NCI-H2081 treated with DMSO at 0.1 percent for 48 hours (cell line): ENCODE measurements at regions not wholly inside any gene's neighbourhood (a gene's known extent, or its start where the extent isn't known, plus 50 kb on each side); places are given as distances from the start of the nearest gene placed in this dataset.
A peak's percentile ranks its signal among the peaks of the same experiment; 100 is the strongest.

Experiments
- DNase-seq: peaks from one replicate; lab custom pipeline; 2025; lab: John Stamatoyannopoulos, UW

DNA sequence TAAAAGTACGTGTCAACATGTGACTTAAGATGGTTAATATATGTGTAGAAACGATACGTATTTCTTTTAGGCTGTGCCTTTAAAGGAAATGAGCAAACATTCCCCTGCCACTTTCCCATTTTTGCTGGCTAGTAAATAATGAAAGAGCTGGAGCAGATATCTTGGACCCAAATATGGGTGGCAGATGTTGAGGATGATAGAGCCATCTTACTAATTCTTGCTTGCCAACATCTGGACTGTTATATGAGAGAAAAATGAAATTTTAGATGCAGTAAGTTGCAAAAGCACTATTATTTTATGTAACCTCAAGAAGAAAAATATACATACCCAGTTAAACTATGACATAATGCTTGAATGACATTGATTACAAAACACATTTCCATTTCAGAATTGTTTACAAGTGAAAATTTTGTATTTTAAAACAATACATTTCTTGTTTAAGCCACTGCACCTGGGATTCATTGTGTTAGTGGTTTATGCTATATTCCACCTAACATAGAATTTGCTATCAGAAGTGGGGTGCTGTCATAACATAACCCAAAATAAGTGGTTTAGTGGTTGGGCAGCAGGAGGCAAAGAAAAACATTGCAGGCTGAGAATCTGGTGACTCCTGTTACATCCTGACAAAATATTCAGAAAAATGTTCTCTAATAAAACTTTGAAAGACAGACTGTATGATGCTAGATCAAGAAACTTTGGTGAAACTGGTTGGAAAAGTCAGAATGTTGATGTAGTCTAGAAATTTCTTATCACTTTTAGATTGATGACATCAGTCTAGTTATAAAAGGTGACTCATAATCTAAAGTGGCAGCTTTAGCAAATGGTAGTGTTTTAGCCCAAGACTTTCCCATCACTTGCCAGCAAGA is 305.0 kb downstream of the PTEN start:
- no peak for DNase-seq

DNA sequence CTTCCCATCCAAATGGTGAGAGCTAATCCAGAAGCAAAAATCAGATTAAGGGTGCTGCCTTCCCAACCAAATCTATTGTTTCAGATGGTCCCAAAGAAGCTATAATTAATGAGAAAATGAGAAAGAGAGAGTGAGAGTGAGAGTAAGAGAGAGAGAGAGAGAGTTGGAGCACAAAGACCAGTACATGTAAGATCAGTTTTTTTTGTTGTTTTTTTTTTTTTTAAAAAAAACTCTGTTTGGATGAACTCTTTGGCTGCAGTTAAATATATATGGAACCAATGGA is 305.6 kb downstream of the PTEN start:
- no peak for DNase-seq

DNA sequence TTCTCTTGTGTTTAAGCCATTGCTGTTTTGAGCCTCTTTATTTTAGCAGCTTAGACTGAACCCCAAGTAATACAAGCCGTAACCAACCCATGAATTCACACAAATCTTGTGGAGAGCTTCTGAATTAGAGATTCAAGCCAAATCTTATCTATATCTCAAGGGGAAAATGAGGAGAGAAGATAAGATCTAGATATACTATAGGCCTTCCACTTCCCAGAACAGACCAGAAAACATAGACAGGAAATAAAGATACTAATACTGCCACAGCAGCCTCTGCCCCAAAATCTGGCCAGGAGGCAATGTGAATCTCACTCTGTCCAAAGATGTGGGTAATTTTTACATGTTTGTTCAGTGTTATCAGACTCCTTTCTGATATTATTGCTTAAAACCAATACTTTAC is 307.2 kb downstream of the PTEN start:
- no peak for DNase-seq

DNA sequence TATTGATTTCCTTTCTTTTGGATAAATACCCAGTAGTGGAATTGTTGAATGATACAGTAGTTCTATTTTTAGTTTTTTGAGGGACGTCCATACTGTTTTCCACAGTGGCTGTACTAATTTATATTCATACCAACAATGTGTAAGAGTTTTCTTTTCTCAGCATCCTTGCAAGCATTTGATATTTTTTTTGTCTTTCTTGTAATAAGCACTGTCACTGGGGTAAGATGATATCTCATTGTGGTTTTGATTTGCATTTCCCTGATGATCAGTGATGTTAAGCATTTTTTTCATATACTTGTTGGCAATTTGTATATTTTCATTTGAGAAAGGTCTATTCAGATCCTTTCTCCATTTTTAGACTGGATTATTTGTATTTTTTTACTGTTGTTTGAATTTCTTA is 308.7 kb downstream of the PTEN start:
- DNase-seq, result no peak

DNA sequence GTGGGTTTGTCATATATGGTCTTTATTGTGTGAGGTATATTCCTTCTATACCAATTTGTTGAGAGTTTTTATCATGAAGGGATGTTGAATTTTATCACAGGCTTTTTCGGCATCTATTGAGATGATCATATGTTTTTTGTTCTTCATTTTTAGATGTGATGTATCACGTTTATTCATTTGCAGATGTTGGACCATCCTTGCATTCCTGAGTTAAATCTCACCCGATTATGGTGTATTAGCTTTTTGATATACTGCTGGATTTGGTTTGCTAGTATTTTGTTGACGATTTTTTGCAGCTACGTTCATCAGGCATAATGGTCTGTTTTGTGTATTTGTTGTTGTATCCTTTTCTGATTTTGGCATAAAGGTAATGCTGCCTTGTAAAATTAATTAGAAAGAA is 311.0 kb downstream of the PTEN start:
- DNase-seq, result no peak

DNA sequence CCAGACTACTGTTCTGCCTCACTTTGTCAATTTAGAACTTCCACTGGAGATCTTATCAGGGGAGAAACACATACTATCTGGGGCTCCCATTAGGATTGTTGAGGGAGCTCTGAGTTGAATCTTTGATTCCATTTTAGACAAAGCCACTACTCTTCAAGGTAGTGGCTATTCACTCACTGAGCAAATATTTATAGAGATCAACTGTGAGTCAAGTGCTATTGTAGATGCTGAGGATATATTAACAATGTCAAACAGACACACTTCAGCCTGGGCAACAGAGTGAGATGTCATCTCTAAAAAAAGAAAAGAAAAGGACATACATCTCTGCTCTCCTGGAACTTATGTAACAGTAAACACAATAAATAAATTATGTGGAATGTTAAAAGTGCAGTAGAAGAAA is 315.3 kb downstream of the PTEN start:
- DNase-seq, result no peak

DNA sequence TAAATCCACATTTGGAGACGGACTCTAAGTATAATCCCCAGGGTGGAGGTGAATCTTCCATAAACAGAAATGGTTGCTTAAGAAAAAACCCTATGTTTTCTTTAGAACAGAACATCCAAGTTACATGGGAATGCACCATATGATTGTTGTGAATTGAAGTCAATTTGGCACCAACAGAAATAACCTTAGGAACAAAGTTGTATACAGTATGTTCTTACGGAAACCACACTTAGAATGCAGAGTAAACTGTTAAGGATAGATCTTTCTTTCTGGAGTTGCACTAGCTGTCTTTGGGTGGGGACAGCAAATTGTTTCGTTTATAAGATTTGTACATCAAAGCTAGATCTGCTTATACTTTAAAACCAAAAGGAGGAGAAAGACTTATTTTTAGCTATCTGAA is 316.4 kb downstream of the PTEN start:
- DNase-seq, result no peak

DNA sequence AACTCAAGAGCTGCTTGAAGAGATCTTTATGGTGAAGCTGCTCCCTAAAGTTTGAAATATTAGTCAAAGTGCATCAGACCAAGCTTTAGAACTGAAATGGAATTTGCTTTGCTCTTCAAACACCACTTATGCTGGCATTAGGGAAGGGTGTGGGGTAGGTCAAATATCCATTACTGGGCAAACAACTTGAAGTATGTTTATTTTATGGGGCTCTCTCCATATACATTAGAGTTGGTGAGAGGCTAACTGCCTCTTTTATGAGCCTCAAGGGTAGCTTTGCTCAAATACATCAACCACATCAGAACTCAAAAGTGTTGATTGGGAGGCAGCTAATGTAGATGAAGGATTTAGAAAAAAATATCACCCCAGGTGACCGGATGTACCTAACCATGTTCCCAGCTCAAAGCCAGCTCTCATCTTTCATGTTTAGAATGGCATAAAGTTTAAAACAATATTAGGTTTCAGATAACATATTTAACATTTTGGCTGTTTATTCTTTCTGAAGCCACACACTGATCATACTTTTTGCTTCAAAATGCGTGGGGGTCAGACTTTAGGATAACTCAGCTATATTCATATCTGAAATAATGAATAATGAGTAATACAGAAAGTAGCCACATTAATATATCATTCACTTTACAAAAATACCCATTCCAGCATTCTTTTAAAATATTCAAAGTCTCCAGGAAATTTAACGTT is 318.6 kb downstream of the PTEN start:
- DNase-seq, result no peak

DNA sequence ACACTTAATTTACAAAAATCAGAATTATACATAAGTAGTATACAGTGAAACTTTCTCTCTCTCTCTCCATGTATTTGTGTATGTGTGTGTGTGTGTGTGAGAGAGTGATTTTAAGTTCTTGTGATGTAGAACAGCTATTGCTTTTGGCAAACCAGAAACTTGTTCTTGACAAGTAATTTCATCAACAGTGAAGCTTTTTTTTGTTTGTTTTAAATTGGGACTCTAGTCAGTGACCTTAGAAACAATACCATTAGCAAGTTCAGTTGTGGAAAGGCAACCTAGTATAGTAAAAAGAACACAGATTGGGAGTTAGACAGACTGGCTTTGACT is 319.1 kb downstream of the PTEN start:
- no peak for DNase-seq

DNA sequence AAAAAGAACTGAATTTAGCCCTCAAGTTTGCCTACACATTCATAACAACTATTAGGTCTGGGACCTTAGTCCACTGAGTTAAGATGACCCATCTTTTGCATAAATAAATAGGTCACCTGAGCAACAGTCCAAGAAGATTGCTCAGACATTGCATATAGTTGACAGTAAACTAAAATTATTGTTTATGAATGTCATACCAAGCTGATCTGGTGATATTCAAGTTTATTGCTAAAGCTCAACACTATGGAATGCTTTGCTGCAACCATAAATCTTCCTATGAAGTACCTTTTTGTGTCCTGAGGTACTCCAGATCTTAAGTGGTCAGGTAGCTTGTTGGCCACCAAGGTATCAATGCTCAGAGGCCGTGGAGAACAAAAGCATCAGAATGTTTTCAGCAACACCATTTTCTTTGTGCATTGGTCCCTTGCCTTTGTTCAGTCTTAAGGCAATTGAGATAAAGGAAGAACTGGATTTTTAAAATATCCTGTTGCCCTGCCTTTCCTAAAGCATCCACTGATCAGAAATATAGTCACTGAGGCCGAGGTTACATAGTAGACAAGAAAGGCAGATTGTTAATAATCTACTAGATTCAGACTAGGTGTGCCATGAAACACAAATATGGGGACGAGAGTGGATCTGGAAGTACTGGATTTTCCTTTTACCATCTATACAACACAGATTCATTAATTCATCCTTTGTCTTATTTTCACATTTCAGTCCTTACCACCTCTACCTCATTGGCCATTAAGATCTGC is 321.3 kb downstream of the PTEN start:
- DNase-seq, result no peak

DNA sequence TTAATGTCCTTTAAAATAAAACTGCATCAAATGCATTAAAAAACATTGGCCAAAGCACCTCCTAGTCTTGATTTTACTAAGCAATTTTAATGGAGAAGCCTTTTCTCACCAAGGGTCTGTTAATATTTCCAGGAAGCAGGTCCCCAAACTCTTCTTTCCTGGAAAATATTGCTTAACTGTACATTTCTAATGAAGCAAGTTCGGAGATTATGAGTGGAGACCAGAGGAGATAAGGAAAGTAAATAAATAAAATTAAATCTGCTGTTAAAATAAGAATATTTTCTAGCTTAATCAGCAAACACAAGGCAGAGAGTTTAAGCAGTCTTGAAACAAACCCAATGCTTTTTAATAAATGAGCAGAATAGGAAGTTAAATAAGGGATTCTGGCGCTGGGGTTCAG is 322.4 kb downstream of the PTEN start:
- DNase-seq, result no peak

DNA sequence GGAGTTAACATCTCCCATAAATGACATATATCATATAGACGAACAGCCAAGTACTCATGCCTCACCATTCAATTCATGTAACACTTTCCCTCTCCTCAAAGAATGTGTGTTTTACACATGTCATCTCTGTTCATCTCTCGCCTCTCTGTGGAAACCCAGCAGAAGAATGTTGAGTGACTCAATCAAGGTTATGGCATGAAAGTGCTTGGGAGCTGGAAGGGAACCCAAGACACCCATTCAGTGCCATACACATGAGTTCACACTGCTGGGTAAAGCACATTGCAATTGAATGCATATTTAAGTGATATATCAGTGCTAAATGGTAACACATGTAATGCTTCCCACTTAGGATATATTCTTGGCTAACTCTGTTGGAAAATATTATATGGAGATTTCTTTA is 322.9 kb downstream of the PTEN start:
- DNase-seq, result no peak

DNA sequence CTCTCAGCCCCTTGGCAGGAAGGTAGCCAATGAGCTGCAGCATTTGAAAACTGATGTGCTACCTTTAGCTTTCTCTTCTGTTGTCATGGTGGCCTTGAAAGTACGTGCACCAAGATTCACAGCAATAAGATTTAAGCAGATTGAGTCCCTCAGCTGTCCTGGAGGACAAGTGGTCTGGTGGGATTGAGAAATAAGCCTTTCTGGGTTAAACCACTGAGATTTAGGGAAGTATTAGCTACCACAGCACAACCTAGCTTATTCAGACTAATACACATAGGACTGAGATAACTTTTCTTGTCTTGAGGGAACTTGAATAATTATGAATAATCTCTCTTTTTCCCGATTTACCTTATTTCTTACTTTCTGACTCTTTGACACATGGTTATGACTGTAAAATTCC is 324.0 kb downstream of the PTEN start:
- no peak for DNase-seq

DNA sequence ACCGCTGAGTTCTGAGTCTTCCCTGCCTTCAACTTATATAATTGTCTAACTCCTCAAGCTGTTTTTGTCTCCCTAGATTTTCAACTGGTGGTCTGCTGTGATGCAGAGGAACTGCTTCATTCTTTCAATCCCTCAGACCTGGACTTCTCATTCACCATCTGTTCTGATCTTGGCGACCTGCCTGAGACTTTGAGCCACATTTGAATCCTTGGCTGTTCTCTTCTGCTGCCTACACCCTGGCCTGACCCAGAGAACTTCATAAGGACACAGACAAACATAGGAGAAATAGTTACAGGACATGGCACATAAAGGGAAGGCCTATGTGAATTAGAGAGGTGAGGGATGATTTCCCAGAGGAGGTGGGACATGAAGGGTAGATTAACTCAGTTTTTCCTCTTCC is 326.7 kb downstream of the PTEN start:
- DNase-seq, result no peak

DNA sequence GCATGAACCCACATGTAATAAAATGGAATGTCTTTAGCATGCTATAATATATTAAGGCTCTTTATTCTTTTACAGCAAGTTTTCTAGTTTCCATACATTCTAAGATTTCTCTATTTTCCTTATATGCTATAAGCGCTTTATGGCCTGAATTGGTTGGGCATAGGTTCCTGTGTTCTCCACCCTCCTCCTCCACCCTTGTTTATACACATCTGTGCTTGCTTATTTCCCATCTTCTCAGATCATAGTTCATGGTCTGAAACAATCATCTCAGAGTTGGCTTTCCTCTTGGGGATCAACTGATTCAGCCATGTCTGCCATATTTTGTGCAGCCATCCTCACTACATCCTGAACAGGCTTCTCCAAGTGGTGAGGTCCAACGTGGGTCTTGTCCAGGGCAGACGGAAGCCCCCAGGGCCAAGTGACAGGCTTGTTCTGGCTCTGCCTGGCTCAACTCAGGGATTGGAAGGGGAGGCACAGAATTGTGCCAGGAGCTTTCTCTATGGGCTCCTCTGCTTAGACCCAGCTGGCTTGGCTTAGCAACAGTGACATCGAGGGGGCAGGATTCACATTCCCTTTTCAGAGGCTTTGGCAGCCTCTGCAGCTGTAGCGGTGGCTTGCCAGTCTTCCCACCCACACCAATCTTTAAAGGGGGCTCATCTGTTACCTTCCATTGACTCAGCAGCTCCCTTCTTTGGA is 327.3 kb downstream of the PTEN start:
- DNase-seq, result no peak

DNA sequence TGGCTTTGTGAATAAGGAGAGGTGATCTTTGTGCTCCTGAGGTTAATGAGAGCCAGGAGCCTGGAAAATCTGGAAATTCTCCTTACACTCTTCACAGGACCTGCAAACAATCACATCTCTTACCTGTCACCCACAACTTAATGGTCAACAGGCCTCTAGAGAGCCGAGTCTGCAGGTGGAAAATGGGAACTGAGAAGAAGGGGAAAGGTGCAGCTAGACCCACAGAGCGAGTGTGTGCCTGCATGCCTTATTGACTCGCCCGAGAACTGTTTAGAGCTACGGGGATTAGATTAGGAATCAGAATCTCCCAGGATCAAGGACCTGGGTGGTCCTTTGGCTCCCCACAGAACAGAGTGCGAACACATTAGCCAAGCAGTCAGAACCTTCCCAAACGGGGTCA is 329.6 kb downstream of the PTEN start:
- DNase-seq, result no peak

DNA sequence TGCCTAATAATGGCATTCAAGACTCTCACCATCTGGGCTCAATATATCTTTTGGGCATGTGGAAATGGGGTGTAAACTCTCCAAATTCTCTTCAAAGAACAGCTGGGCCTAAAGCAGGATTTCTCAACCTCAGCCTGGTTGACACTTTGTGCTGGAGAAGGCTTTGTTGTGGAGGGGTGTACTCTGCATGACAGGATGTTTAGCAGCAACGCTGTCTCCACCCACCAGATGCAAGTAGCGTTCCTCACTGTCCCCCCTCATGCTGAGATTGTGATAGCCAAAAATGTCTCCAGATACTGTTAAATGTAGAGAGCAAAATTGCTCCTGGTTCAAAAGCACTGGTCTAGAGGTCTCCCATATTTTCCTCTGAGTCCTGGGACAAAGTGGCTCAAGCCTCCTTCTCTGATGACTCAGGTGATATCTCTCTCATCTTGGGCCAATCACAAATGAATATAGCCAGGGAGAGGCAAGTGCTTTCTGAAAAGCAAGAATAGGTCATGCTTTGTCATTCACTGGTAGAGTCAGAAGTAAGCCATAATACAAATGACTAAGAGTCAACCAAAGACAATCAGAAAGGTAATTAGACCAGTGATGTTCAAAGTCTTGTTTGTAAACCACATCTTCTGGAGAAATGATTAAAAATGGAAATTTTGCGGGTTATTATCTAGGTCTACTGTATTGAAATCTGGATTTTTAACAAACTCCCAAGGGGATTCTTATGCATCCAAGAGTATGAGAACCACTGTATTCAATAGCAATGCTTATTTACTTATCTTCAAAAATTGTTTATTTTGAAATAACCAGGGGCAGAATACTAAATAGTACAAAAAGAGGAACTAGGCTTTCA is 330.8 kb downstream of the PTEN start:
- DNase-seq, result no peak

DNA sequence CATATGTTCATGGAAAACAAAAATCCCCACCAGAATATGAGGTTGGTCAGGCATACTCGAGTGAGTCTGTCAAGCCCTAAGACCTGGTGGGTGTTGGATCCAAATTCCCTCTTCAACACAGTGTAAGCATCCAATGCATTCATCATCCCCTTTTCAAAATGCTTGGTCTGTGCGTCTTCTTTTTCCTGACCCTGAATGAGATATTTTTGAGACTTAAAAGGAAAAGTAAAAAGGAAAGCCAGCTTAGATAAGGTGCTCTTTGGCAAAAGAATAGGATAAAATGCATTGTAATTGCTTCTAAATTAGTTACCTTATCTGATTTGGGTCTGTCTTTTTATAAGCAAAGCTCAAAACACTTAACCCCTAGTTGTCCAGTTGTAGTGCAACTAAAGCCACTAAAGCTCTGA is 331.5 kb downstream of the PTEN start:
- DNase-seq, result no peak

DNA sequence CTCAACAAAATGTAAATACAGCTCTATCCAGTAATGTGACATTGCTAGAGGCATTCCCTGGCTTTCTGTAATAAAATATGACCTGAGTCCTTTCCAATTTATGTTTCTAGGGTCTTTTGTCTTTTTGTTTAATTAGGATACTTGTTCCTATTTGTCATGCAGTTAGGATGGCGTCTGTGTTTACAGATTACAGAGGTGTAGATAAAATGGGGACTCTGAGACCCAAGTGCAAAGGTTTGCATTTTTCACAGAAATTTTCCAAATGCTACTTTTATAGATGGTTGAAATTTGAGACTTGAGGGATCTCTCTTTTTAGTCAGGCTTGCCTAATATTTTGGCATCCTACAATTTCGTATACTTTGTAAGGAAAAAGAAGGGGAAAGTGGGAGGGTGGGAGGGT is 332.4 kb downstream of the PTEN start:
- peak; percentile 12 for DNase-seq

DNA sequence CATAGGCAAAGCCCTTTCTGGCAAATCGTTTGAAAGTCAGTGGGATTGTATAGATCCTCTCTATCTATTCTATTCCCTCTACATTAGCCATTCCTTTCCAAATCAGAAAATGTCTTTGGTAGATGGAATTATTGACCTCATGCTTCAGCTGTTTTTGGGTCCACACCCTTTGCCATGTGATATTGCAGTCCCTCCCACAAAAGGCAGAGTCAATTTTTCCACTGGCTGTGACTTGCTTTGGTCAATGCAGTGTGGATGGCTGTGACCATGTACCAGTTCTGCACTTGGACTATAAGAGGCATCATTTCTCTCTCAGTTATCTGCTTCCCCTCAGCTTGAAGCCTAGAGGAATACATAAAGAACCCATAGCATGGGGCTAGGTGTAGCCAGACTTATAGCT is 332.9 kb downstream of the PTEN start:
- DNase-seq, result no peak

DNA sequence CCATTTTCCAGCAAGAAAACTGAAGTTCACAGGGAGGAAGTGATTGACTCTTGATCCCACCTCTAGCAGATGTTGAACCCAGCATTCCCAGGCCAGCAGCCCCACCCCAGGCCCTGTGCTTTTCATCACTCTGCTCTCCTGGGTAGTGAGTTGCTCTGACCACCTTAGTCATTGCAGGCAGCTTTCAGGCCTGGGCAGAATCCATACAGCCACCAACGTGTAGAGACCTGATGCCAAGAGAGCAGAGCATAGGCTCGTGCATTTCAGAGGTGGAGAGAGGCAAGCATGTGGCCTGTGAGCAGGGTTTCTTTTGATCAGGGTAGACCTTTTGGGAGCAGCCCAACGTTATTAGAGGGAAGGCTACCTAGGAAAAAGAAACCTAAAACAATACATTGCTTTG is 334.6 kb downstream of the PTEN start:
- no peak for DNase-seq
